GM06990 (cell line): ENCODE measurements at regions not wholly inside any gene's neighbourhood (a gene's known extent, or its start where the extent isn't known, plus 50 kb on each side); places are given as distances from the start of the nearest gene placed in this dataset.

Source experiments
- DNase-seq: peaks from one replicate; pipeline ENCODE4 v3.0.0-alpha.2; 2011; ENCODE audit not compliant: insufficient read length; ENCODE audit errors: extremely low read depth
- H3K27me3 ChIP-seq: replicated peaks from 2 replicates; pipeline ENCODE4 v1.6.0; 2011; ENCODE audit warnings: low read length; ENCODE audit not compliant: control insufficient read depth, insufficient read depth
- H3K36me3 ChIP-seq: 2 replicates; pipeline ENCODE4 v1.5.1; 2011; ENCODE audit warnings: low read length; ENCODE audit not compliant: control insufficient read depth, insufficient read depth
- H3K4me3 ChIP-seq: replicated peaks from 2 replicates; pipeline ENCODE4 v1.5.1; 2011; ENCODE audit warnings: low read depth, mild to moderate bottlenecking, control low read depth, low read length
- TF ChIP-seq, protein P1 (sequence below): IDR thresholded peaks from 2 replicates; pipeline ENCODE4 v1.5.1; 2011; ENCODE audit warnings: low read length, control low read depth, mild to moderate bottlenecking, inconsistent platforms; ENCODE audit not compliant: insufficient read depth, poor library complexity, severe bottlenecking

DNA sequence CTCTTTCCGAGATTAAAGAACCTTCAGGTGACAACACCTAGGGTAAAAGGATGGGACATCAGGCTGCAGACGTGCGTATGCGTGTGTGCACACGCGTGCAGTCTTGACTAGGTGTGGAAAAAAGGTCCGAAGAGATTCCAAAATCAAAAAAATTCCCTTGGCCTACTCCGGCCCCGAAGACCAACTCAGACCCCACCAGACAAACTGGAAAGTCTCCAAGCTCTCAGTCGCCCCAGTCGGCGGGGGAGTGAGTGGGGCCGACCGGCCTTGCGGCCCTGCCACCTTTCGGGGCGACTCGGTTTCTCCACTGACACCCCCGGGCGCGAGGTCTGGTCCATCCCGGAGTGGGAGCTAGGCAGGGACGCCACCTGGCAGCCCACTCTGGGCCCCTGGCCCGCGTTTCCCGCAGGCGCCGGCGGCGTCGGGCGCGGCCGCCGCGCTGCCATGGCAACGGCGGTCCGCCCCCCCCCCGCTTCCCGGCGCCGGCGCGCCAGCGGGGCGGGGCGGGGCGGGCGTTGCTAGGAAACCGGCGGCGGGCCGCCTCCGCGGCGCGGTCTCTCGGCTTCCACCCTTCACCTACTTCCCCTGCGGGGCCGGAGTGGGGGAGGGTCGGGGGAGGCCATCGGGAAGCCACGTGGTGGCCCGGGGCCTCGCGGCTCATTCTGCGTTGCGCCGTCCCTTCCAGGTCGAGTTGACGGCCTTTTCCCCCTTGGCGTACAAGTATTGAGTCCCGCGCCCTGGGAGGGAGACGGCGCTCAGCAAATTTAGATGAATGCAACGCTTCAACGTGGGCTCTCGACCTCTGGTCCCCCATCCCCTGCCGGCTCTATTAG lies 253.1 kb downstream of the EFCAB11 start:
- no peaks in the 10 kb centered on the region for H3K36me3 ChIP-seq
- H3K4me3 ChIP-seq = peak overlapping the region; percentile 59
- no peaks in the 10 kb centered on the region for H3K27me3 ChIP-seq
- peak; percentile 85 for DNase-seq
- TF ChIP-seq, protein P1, sequence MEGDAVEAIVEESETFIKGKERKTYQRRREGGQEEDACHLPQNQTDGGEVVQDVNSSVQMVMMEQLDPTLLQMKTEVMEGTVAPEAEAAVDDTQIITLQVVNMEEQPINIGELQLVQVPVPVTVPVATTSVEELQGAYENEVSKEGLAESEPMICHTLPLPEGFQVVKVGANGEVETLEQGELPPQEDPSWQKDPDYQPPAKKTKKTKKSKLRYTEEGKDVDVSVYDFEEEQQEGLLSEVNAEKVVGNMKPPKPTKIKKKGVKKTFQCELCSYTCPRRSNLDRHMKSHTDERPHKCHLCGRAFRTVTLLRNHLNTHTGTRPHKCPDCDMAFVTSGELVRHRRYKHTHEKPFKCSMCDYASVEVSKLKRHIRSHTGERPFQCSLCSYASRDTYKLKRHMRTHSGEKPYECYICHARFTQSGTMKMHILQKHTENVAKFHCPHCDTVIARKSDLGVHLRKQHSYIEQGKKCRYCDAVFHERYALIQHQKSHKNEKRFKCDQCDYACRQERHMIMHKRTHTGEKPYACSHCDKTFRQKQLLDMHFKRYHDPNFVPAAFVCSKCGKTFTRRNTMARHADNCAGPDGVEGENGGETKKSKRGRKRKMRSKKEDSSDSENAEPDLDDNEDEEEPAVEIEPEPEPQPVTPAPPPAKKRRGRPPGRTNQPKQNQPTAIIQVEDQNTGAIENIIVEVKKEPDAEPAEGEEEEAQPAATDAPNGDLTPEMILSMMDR = no peak

DNA sequence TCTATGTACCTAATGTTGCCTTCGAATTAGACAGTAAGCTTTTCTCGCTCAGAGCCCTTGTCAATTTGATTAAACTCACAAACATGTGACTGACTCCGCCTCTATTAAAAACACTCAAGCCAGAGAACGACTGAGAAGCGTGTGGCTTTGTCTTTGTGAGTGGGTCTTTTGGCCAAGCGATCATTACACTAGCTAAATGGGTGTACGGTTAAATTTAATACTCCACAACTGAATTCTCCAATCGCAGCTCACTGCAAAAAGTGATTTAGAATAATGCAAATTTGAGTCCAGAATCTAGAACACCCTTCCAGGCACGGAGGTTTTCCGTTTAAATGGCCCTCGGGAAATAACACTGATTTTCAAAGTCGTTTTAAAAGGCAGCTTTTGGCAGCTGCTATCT lies 253.7 kb downstream of the EFCAB11 start:
- Histone ChIP-seq H3K4me3 (no peak overlapping the region), H3K27me3 (no peaks in the 10 kb centered on the region), H3K36me3 (no peaks in the 10 kb centered on the region)
- no peak for DNase-seq
- TF ChIP-seq, protein P1 = no peak

DNA sequence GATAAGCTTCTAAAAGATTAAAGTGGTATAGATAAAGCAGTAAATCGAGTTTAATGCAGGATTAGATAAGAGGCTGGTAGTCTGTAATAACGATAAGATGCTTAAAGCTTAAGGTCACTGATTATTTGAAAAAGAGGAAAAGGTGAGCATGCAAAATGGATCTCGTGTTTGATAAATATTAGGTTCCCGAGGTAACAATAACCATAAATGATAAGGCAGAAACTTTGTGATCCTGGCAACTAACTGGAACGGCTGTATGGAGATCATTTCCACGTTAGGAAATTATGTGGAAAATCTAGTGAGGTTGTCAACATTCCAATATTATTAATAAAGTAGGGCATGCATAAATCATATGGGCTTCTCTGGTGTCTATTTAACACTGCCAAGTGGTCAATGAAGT lies 255.5 kb downstream of the EFCAB11 start:
- no peaks in the 10 kb centered on the region for H3K27me3 ChIP-seq
- H3K4me3 ChIP-seq = no peak overlapping the region
- TF ChIP-seq, protein P1 = no peak
- no peak for DNase-seq
- no peaks in the 10 kb centered on the region for H3K36me3 ChIP-seq

DNA sequence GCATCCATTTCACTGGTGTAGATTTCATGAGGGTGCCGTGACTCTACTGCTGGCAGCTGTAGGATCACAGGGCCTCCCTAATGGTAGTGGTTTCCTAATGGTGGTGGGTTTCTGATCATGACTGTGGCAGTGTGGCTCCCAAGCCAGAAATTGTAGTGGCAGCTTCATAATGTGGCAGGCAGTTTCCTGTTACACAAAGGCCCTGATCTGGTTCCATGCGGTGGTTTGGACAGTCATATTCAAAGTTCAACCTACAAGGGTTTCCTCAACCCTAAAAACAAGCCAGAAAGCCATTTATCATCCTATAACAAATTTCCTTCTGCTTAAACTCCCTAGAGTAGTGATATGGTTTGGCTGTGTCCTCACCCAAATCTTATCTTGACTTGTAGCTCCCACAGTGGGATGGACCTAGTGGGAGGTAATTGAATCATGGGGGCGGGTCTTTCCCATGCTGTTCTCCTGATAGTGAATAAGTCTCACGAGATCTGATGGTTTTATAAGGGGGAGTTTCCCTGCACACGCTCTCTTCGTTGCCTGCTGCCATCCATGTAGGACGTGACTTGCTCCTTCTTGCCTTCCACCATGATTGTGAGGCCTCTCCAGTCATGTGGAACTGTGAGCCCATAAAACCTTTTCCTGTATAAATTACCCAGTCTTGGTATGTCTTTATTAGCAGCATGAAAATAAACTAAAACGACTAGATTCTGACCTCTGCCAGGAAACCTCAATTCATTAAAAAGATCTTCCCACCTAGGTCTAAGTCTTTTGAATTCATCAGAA lies 257.1 kb downstream of the EFCAB11 start:
- Histone ChIP-seq H3K4me3 (no peak overlapping the region), H3K27me3 (no peaks in the 10 kb centered on the region), H3K36me3 (no peaks in the 10 kb centered on the region)
- DNase-seq = no peak
- TF ChIP-seq, protein P1 = no peak

DNA sequence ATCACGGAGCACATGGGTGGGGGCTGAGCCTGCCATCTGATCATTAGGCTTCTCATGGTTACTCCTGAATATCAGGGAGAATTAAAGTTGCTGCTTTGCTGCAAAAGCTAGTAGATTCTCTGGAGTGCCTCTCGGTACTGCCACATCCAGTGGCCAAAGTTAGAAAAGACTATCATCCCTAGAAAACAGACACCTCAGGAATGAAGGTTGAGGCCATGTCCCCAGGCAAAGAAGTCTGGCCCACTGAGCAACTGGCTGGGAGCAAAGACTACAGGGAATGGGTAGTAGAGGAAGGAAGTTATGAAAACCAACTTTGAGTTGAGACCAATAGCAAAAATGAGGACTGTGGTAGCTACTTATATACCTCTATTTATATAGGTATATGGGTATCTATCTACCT lies 258.7 kb downstream of the EFCAB11 start:
- no peaks in the 10 kb centered on the region for H3K27me3 ChIP-seq
- DNase-seq = no peak
- no peaks in the 10 kb centered on the region for H3K36me3 ChIP-seq
- TF ChIP-seq, protein P1 = no peak
- no peak overlapping the region for H3K4me3 ChIP-seq
